ENCODE measurements at regions not wholly inside any gene's neighbourhood (a gene's known extent, or its start where the extent isn't known, plus 50 kb on each side); places are given as distances from the start of the nearest gene placed in this dataset.

GRCh38 chr3:104234442-104235194, 1132.1 kb upstream of the ALCAM start:
- no peak for TF ChIP-seq TARDBP (IDR thresholded peaks at IDR 0.05)
- no peak for TF ChIP-seq SP1 (IDR thresholded peaks at IDR 0.05)
- no peak for TF ChIP-seq ARNT (IDR thresholded peaks at IDR 0.05)
- no peak for TF ChIP-seq BHLHE40 (IDR thresholded peaks at IDR 0.05; ENCODE audit: borderline replicate concordance)
- no peak for TF ChIP-seq FOXA1 (IDR thresholded peaks at IDR 0.05)
- no peak for TF ChIP-seq SUZ12 (IDR thresholded peaks at IDR 0.05)
- TF ChIP-seq ELF4 (IDR thresholded peaks at IDR 0.05) = no peak
- TF ChIP-seq FOXM1 (IDR thresholded peaks at IDR 0.05; ENCODE audit: borderline replicate concordance) = no peak

Data from HEK293T (cell line).